Cardiac muscle cell (in vitro differentiated cells and primary cell): ENCODE measurements at regions not wholly inside any gene's neighbourhood (a gene's known extent, or its start where the extent isn't known, plus 50 kb on each side); places are given as distances from the start of the nearest gene placed in this dataset.
"Not testable (repeated sequence)": the region's sequence is repeated elsewhere in the genome, so short reads cannot be mapped to it uniquely, and the experiment has no call there.

Experiments used
- DNase-seq, 2 donors: peaks; one replicate each; pipeline versions ENCODE4 v3.0.0 to v3.0.0-alpha.2; 2010 to 2017; ENCODE audit warnings: low read depth in 1 of 2, low spot score in 1 of 2
- H3K27ac ChIP-seq: fragments of 200-600 bp; sonication (generic); 2 replicates; pipeline ENCODE4 v1.5.1; 2016
- H3K27me3 ChIP-seq: fragments of 200-600 bp; sonication (generic); 2 replicates; pipeline ENCODE4 v1.6.0; 2016; ENCODE audit warnings: control low read depth
- H3K36me3 ChIP-seq: fragments of 200-600 bp; sonication (generic); 2 replicates; pipeline ENCODE4 v1.5.1; 2016; ENCODE audit warnings: control low read depth
- H3K4me1 ChIP-seq: fragments of 200-600 bp; sonication (generic); 2 replicates; pipeline ENCODE4 v1.8.1; 2017; ENCODE audit warnings: low read depth, mild to moderate bottlenecking, mixed run types
- H3K4me3 ChIP-seq: fragments of 200-600 bp; sonication (generic); 2 replicates; pipeline ENCODE4 v1.5.1; 2016; ENCODE audit warnings: mild to moderate bottlenecking
- H3K9me3 ChIP-seq: fragments of 200-600 bp; sonication (generic); 2 replicates; pipeline ENCODE4 v1.5.1; 2017; ENCODE audit warnings: low read depth, mild to moderate bottlenecking, control low read depth
- CTCF ChIP-seq: IDR thresholded peaks from 2 replicates; pipeline ENCODE4 v1.5.1; 2012; ENCODE audit warnings: low read depth, mild to moderate bottlenecking, low read length

GRCh38 chr4:170227928-170228327 lies 138.2 kb upstream of the AADAT start:
- Histone ChIP-seq H3K4me1 (no peaks in the 10 kb centered on the region), H3K36me3 (no peaks in the 10 kb centered on the region), H3K4me3 (no peak overlapping the region), H3K27me3 (no peaks in the 10 kb centered on the region), H3K27ac (no peak overlapping the region), H3K9me3 (no peaks in the 10 kb centered on the region)
- TF ChIP-seq CTCF, result no peak
- no peak for DNase-seq

DNA sequence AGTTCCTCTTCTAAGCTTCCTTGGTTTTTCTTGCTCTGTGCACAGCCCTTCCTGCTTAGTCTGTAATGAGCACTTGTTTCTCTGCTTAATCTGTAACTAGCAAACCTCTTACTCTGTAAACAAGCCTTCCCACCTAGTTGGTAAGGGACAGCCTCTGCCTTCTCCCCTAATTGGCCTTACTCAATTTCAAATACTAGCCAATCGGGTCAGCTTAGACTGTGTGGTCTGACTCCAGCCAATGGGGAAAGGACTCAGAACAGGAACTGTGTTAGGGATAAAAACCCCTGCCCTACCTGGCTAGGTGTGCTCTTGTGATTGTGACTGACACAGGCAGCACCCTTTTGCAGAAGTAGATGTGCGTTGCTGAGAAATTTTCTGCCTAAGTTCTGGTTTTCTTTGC lies 136.5 kb upstream of the AADAT start:
- Histone ChIP-seq H3K36me3 (no peaks in the 10 kb centered on the region), H3K27me3 (no peaks in the 10 kb centered on the region), H3K4me3 (no peak overlapping the region), H3K9me3 (no peaks in the 10 kb centered on the region), H3K4me1 (no peaks in the 10 kb centered on the region), H3K27ac (no peak overlapping the region)
- no peak for DNase-seq
- TF ChIP-seq CTCF, result no peak

GRCh38 chr4:170214731-170215130 lies 125.0 kb upstream of the AADAT start:
- Histone ChIP-seq H3K9me3 (no peaks in the 10 kb centered on the region), H3K4me1 (no peaks in the 10 kb centered on the region), H3K27ac (no peak overlapping the region), H3K27me3 (no peaks in the 10 kb centered on the region), H3K4me3 (no peak overlapping the region), H3K36me3 (no peaks in the 10 kb centered on the region)
- no peak for DNase-seq
- TF ChIP-seq CTCF, result no peak

DNA sequence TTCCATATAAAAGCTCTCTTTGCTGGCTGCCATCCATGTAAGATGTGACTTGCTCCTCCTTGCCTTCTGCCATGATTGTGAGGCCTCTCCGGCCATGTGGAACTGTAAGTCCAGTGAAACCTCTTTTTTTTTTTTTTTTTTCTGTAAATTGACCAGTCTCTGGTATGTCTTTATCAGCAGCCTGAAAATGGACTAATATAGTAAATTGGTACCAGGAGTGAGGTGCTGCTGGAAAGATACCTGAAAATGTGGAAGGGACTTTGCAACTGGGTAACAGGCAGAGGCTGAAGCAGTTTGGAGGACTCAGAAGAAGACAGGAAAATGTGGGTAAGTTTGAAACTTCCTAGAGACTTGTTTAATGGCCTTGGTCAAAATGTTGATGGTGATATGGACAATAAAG lies 124.3 kb upstream of the AADAT start:
- Histone ChIP-seq H3K4me1 (no peaks in the 10 kb centered on the region), H3K4me3 (no peak overlapping the region), H3K36me3 (no peaks in the 10 kb centered on the region), H3K27ac (no peak overlapping the region), H3K27me3 (no peaks in the 10 kb centered on the region), H3K9me3 (no peaks in the 10 kb centered on the region)
- TF ChIP-seq CTCF, result no peak
- DNase-seq, result no peak

- Histone ChIP-seq H3K4me1 (no peaks in the 10 kb centered on the region), H3K36me3 (no peaks in the 10 kb centered on the region), H3K9me3 (no peaks in the 10 kb centered on the region), H3K27me3 (no peaks in the 10 kb centered on the region), H3K4me3 (no peak overlapping the region), H3K27ac (no peak overlapping the region)
- no peak for TF ChIP-seq CTCF
- no peak for DNase-seq
These were observed 113.0 kb upstream of the AADAT start for GRCh38 chr4:170202721-170203120.

- Histone ChIP-seq H3K36me3 (no peaks in the 10 kb centered on the region), H3K4me3 (no peak overlapping the region), H3K27ac (no peak overlapping the region), H3K27me3 (no peaks in the 10 kb centered on the region), H3K9me3 (no peaks in the 10 kb centered on the region), H3K4me1 (no peaks in the 10 kb centered on the region)
- no peak for DNase-seq
- TF ChIP-seq CTCF, result no peak
These were observed 109.0 kb upstream of the AADAT start for GRCh38 chr4:170198747-170199146.

DNA sequence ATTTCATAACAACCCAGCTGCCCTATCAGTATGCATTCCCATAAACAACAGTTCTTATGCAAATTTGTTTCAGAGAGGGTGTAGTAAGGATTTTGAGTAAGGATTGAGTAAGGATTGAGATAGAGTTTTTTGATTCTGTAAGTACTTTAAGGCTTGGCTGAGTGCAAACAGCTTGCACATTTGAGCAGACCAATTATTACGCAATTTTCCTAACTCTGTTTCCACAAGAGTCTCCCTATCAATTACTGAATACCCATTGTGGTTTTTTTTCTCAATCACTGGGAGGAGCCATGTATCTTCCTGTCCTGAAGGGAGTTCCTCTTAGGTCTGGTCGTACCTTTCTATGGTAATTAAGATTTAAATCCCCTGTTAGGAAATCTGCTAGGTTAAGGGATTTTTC lies 105.0 kb upstream of the AADAT start:
- not testable (repeated sequence) for DNase-seq, H3K27ac ChIP-seq, H3K4me3 ChIP-seq

More for the DNA sequence above, 105.0 kb upstream of the AADAT start:
- not testable (repeated sequence) for H3K36me3 ChIP-seq, H3K27me3 ChIP-seq, H3K4me1 ChIP-seq, H3K9me3 ChIP-seq
